ENCODE measurements at regions not wholly inside any gene's neighbourhood (a gene's known extent, or its start where the extent isn't known, plus 50 kb on each side); places are given as distances from the start of the nearest gene placed in this dataset.

DNA sequence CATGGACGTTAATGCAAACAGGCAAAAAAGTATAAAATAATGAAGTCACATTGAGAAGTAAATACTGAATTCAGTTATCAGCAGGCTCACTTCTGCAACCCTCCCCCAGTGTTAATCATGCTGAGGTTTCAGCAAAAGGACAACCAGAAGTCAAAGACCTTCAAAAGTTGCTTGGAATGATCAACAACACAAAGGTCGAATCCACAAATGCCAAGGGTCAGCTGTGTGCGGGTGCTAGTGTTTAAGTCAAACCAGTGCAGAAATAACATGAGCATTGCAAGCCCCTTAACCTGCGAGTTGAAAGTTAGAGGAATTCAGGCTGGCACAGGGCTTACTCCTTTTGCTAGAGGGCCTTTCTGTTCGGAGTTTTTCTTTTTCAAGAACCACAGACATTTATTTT lies 436.7 kb upstream of the SEL1L start:
- no peak for ATAC-seq (ENCODE audit: low read depth in 2 of 2)
- H3K27me3 Mint-ChIP-seq, result no peaks in the 10 kb centered on the region

DNA sequence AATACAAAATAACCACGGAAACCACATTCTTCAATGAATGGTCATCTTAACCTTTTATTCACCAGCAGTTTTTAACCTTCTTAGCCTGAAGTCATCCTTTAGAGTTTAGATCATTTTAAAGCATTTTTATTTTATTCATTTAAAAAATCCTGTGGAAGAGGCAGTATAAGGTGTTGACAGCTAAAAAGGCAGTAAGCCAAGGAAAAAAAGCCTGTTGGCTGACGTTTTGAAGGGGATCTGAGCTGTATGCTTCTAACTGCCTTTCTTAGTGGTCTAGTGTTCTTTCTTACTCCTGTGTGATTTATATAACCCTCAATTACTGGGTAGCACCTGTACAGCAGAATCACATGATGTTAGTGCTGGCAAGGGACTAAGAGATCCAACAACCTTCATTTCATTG lies 438.3 kb upstream of the SEL1L start:
- H3K4me3 Mint-ChIP-seq, result no peak overlapping the region
- ATAC-seq (ENCODE audit: low read depth in 2 of 2), result no peak
- Histone ChIP-seq H3K9me3 (ENCODE audit: control insufficient read depth in 2 of 2, low read length in 2 of 2) (peaks cover 0 to 9% of the 10 kb centered on the region in 2 experiments), H3K4me1 (ENCODE audit: control insufficient read depth, insufficient read depth, low read length, poor library complexity, severe bottlenecking) (no peaks in the 10 kb centered on the region), H3K4me3 (ENCODE audit: low read depth, low read length) (no peak overlapping the region), H3K27ac (ENCODE audit: insufficient read depth, low read length, poor library complexity, severe bottlenecking) (no peak overlapping the region), H3K27me3 (ENCODE audit: control insufficient read depth, insufficient read depth, low read length) (no peaks in the 10 kb centered on the region), H3K36me3 (ENCODE audit: control insufficient read depth, insufficient read depth, low read length) (no peaks in the 10 kb centered on the region)
- no peak overlapping the region for H3K27ac Mint-ChIP-seq
- peaks cover 0 to 10% (median 6%) of the 10 kb centered on the region in 7 donors for H3K9me3 Mint-ChIP-seq
- H3K4me1 Mint-ChIP-seq, result no peaks in the 10 kb centered on the region
- DNase-seq, result no peak
- H3K27me3 Mint-ChIP-seq, result no peaks in the 10 kb centered on the region
- no peaks in the 10 kb centered on the region for H3K36me3 Mint-ChIP-seq

More for the DNA sequence above, 436.7 kb upstream of the SEL1L start:
- Mint-ChIP-seq H3K9me3 (peaks cover 0 to 10% (median 5%) of the 10 kb centered on the region in 7 donors), H3K36me3 (no peaks in the 10 kb centered on the region), H3K27ac (no peak overlapping the region), H3K4me1 (no peaks in the 10 kb centered on the region), H3K4me3 (no peak overlapping the region)
- Histone ChIP-seq H3K27ac (ENCODE audit: insufficient read depth, low read length, poor library complexity, severe bottlenecking) (no peak overlapping the region), H3K4me3 (ENCODE audit: low read depth, low read length) (no peak overlapping the region), H3K9me3 (ENCODE audit: control insufficient read depth in 2 of 2, low read length in 2 of 2) (peaks cover 0 to 9% of the 10 kb centered on the region in 2 experiments), H3K4me1 (ENCODE audit: control insufficient read depth, insufficient read depth, low read length, poor library complexity, severe bottlenecking) (no peaks in the 10 kb centered on the region), H3K36me3 (ENCODE audit: control insufficient read depth, insufficient read depth, low read length) (no peaks in the 10 kb centered on the region), H3K27me3 (ENCODE audit: control insufficient read depth, insufficient read depth, low read length) (no peaks in the 10 kb centered on the region)
- no peak for DNase-seq

DNA sequence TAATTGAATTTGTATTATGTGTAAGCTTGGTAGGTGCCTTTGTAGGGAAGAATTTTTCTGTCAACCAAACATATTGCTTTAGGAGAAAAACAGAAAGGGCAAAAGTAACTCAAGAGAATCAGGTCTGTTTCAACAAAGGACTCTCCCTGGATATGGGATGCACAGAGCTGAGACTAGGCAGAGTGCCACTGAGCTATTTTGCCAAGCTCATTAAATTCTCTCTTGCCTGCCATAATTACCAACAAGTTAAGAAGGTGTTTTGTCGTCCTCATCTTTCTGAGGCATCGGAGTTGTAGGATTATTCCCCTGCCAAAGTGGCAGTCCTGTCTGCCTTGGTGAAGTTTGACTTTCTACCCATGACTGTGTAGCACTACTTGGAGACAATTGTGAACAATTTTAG lies 438.9 kb upstream of the SEL1L start:
- peaks cover 0 to 9% of the 10 kb centered on the region in 2 experiments for H3K9me3 ChIP-seq (ENCODE audit: control insufficient read depth in 2 of 2, low read length in 2 of 2)
- H3K27ac ChIP-seq (ENCODE audit: insufficient read depth, low read length, poor library complexity, severe bottlenecking), result no peak overlapping the region
- peaks cover 0 to 14% (median 7%) of the 10 kb centered on the region in 7 donors for H3K9me3 Mint-ChIP-seq
- H3K27ac Mint-ChIP-seq, result no peak overlapping the region
- no peaks in the 10 kb centered on the region for H3K4me1 Mint-ChIP-seq
- H3K36me3 Mint-ChIP-seq, result no peaks in the 10 kb centered on the region
- H3K4me1 ChIP-seq (ENCODE audit: control insufficient read depth, insufficient read depth, low read length, poor library complexity, severe bottlenecking), result no peaks in the 10 kb centered on the region
- no peaks in the 10 kb centered on the region for H3K36me3 ChIP-seq (ENCODE audit: control insufficient read depth, insufficient read depth, low read length)
- no peaks in the 10 kb centered on the region for H3K27me3 Mint-ChIP-seq
- H3K4me3 Mint-ChIP-seq, result no peak overlapping the region
- H3K4me3 ChIP-seq (ENCODE audit: low read depth, low read length), result no peak overlapping the region
- H3K27me3 ChIP-seq (ENCODE audit: control insufficient read depth, insufficient read depth, low read length), result no peaks in the 10 kb centered on the region
- ATAC-seq (ENCODE audit: low read depth in 2 of 2), result no peak
- no peak for DNase-seq

DNA sequence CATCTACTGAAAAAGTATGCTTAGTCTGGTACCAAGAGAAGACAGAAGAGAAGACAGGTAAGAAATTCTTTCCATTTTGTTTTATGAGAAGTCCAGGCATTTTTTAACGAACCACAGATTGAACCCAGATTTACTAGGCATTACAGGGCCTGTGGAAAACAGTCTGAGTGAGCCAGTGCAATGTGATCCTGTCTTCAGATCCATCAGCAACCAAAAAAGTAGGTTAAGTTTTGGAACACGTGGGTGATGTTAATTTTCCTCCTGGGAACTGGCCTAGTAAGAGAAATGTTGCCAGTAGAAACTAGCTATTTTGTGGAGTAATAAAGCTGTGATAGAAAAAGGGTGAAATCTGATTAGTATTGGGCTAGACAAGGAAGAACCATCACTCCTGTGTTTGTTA lies 440.9 kb upstream of the SEL1L start:
- H3K9me3 Mint-ChIP-seq, result peaks cover 0 to 15% (median 7%) of the 10 kb centered on the region in 7 donors
- no peaks in the 10 kb centered on the region for H3K4me1 Mint-ChIP-seq
- H3K27ac Mint-ChIP-seq, result no peak overlapping the region
- ATAC-seq (ENCODE audit: low read depth in 2 of 2) (no peak), DNase-seq (no peak)
- H3K27me3 ChIP-seq (ENCODE audit: control insufficient read depth, insufficient read depth, low read length), result no peaks in the 10 kb centered on the region
- no peaks in the 10 kb centered on the region for H3K4me1 ChIP-seq (ENCODE audit: control insufficient read depth, insufficient read depth, low read length, poor library complexity, severe bottlenecking)
- peaks cover 0 to 2% of the 10 kb centered on the region in 2 experiments for H3K9me3 ChIP-seq (ENCODE audit: control insufficient read depth in 2 of 2, low read length in 2 of 2)
- H3K4me3 ChIP-seq (ENCODE audit: low read depth, low read length), result no peak overlapping the region
- H3K4me3 Mint-ChIP-seq, result no peak overlapping the region
- no peaks in the 10 kb centered on the region for H3K27me3 Mint-ChIP-seq
- H3K36me3 Mint-ChIP-seq, result no peaks in the 10 kb centered on the region
- H3K36me3 ChIP-seq (ENCODE audit: control insufficient read depth, insufficient read depth, low read length), result no peaks in the 10 kb centered on the region
- H3K27ac ChIP-seq (ENCODE audit: insufficient read depth, low read length, poor library complexity, severe bottlenecking), result no peak overlapping the region

DNA sequence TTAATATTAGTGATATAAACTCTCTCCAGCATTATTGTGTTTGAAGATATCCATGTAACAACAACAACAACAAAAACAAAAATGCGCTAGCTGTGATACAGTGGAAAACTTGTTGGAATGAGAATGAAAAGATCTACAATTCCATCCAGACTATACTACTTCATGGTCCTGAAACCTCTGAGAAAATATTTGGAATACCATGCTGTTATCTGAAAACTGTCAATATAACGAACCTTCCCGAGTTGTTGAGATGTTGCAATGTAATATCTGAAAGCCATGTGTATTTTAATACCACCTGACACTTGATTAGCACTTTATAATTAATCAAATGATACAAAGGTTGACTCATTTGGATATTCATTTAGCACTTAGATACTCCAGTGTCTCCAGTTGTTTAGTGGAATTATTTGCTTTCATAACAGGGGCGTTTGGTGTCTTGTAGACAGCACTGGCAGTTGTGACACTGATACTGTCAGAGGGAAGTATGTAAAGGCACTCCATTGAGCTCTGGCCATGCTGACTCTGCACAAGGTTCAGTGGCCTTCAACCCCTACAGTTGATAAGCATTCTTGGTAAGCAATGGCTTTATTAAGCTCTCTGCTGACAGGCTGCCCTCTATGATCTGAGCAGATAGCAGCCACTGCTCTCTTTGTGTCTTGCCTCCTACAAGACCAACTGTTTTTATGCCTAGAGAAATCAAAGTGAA lies 447.1 kb upstream of the SEL1L start:
- Mint-ChIP-seq H3K4me1 (no peaks in the 10 kb centered on the region), H3K36me3 (no peaks in the 10 kb centered on the region), H3K4me3 (no peak overlapping the region), H3K27me3 (no peaks in the 10 kb centered on the region), H3K9me3 (peaks cover 0 to 12% (median 5%) of the 10 kb centered on the region in 7 donors), H3K27ac (no peak overlapping the region)
- Histone ChIP-seq H3K4me3 (ENCODE audit: low read depth, low read length) (no peak overlapping the region), H3K27ac (ENCODE audit: insufficient read depth, low read length, poor library complexity, severe bottlenecking) (no peak overlapping the region), H3K36me3 (ENCODE audit: control insufficient read depth, insufficient read depth, low read length) (no peaks in the 10 kb centered on the region), H3K27me3 (ENCODE audit: control insufficient read depth, insufficient read depth, low read length) (no peaks in the 10 kb centered on the region), H3K4me1 (ENCODE audit: control insufficient read depth, insufficient read depth, low read length, poor library complexity, severe bottlenecking) (no peaks in the 10 kb centered on the region), H3K9me3 (ENCODE audit: control insufficient read depth in 2 of 2, low read length in 2 of 2) (no peaks in the 10 kb centered on the region)
- no peak for ATAC-seq (ENCODE audit: low read depth in 2 of 2)
- no peak for DNase-seq

DNA sequence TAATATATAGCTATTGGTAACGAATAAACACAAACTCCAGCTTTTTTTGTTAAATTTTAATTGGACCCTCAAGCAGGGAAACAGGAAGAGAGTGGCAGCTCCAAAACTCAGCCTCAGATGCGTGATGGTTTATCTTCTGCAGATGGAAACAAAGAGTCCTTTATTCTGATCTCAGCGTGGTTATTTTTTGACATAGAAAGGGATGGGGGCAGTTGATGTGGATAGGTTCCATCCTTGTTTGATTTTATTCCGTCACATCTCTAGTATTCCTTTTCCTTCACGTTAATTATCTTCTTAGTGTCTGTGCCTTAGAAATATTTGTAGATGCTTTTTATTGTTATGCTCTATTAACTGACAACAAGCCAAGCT lies 447.6 kb upstream of the SEL1L start:
- Mint-ChIP-seq H3K4me1 (no peaks in the 10 kb centered on the region), H3K27me3 (no peaks in the 10 kb centered on the region), H3K9me3 (peaks cover 0 to 12% (median 5%) of the 10 kb centered on the region in 7 donors), H3K4me3 (no peak overlapping the region), H3K36me3 (no peaks in the 10 kb centered on the region), H3K27ac (no peak overlapping the region)
- H3K27ac ChIP-seq (ENCODE audit: insufficient read depth, low read length, poor library complexity, severe bottlenecking), result no peak overlapping the region
- no peaks in the 10 kb centered on the region for H3K36me3 ChIP-seq (ENCODE audit: control insufficient read depth, insufficient read depth, low read length)
- no peak for DNase-seq
- H3K4me3 ChIP-seq (ENCODE audit: low read depth, low read length), result no peak overlapping the region
- H3K9me3 ChIP-seq (ENCODE audit: control insufficient read depth in 2 of 2, low read length in 2 of 2), result no peaks in the 10 kb centered on the region
- no peak for ATAC-seq (ENCODE audit: low read depth in 2 of 2)
- no peaks in the 10 kb centered on the region for H3K27me3 ChIP-seq (ENCODE audit: control insufficient read depth, insufficient read depth, low read length)
- H3K4me1 ChIP-seq (ENCODE audit: control insufficient read depth, insufficient read depth, low read length, poor library complexity, severe bottlenecking), result no peaks in the 10 kb centered on the region

DNA sequence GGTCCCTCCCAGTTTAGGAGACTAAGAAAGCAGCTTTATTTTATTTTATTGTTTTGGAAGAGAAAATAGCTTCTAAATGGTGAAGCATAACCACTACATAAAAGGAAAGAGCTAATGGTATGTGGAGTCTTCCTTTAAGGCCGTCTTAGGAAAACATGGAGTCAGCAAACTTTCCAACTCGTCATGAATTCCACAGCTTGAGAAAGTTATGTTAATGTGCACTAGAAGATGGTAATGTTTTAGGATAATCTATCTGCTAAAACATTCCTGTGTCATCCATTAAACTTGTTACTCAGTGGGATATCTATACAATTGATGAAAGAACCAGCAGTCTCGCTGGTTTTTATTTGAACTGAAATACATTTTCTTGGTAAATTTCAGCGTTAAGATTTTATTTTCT lies 448.4 kb upstream of the SEL1L start:
- Mint-ChIP-seq H3K9me3 (peaks cover 0 to 12% (median 4%) of the 10 kb centered on the region in 7 donors), H3K27me3 (no peaks in the 10 kb centered on the region), H3K4me3 (no peak overlapping the region), H3K4me1 (no peaks in the 10 kb centered on the region), H3K36me3 (no peaks in the 10 kb centered on the region), H3K27ac (no peak overlapping the region)
- Histone ChIP-seq H3K27ac (ENCODE audit: insufficient read depth, low read length, poor library complexity, severe bottlenecking) (no peak overlapping the region), H3K4me3 (ENCODE audit: low read depth, low read length) (no peak overlapping the region), H3K4me1 (ENCODE audit: control insufficient read depth, insufficient read depth, low read length, poor library complexity, severe bottlenecking) (no peaks in the 10 kb centered on the region), H3K27me3 (ENCODE audit: control insufficient read depth, insufficient read depth, low read length) (no peaks in the 10 kb centered on the region), H3K9me3 (ENCODE audit: control insufficient read depth in 2 of 2, low read length in 2 of 2) (no peaks in the 10 kb centered on the region), H3K36me3 (ENCODE audit: control insufficient read depth, insufficient read depth, low read length) (no peaks in the 10 kb centered on the region)
- DNase-seq (no peak), ATAC-seq (ENCODE audit: low read depth in 2 of 2) (no peak)

DNA sequence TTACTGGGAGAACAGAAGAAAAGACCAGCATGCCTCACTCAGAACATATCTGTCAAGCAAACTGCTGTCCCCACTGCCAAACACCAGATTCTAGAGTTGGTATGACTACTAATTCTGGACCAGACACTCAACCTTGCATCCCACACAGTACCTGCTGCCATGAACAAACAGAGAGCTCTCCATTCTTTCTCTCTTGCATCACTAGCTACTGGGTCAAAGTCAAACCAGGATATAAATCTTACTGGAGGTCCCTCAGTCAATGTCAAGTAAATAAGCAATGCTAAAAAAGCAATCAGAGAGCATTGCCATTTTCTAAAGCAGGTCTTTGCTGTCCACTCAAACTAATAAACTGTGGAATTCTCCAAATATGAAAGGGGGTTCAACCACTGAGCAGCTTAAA lies 452.4 kb upstream of the SEL1L start:
- Mint-ChIP-seq H3K27ac (no peak overlapping the region), H3K27me3 (no peaks in the 10 kb centered on the region), H3K4me1 (peaks cover 0 to 2% (median 0%) of the 10 kb centered on the region in 4 donors), H3K4me3 (no peak overlapping the region), H3K9me3 (peaks cover 0 to 4% (median 0%) of the 10 kb centered on the region in 7 donors), H3K36me3 (no peaks in the 10 kb centered on the region)
- Histone ChIP-seq H3K4me1 (ENCODE audit: control insufficient read depth, insufficient read depth, low read length, poor library complexity, severe bottlenecking) (no peaks in the 10 kb centered on the region), H3K4me3 (ENCODE audit: low read depth, low read length) (no peak overlapping the region), H3K9me3 (ENCODE audit: control insufficient read depth in 2 of 2, low read length in 2 of 2) (no peaks in the 10 kb centered on the region), H3K27me3 (ENCODE audit: control insufficient read depth, insufficient read depth, low read length) (no peaks in the 10 kb centered on the region), H3K36me3 (ENCODE audit: control insufficient read depth, insufficient read depth, low read length) (no peaks in the 10 kb centered on the region), H3K27ac (ENCODE audit: insufficient read depth, low read length, poor library complexity, severe bottlenecking) (no peak overlapping the region)
- DNase-seq (no peak), ATAC-seq (ENCODE audit: low read depth in 2 of 2) (no peak)
